ENCODE measurements at regions not wholly inside any gene's neighbourhood (a gene's known extent, or its start where the extent isn't known, plus 50 kb on each side); places are given as distances from the start of the nearest gene placed in this dataset.

GRCh38 chr14:58824106-58824505, 186.3 kb downstream of the DACT1 start:
- no peak for DNase-seq
- no peaks in the 10 kb centered on the region for H3K79me2 ChIP-seq (ENCODE audit: control insufficient read depth, insufficient read depth, low read length)
- no peak overlapping the region for H3K4me3 ChIP-seq (ENCODE audit: control extremely low read depth in 1 of 5, extremely low read depth in 1 of 5, insufficient read depth in 1 of 5, low read depth in 2 of 5, low read length in 4 of 5)
- no peak overlapping the region for H3K9ac ChIP-seq (ENCODE audit: low read length)
- no peak for ATAC-seq (ENCODE audit: low read depth)
- no peaks in the 10 kb centered on the region for H3K27me3 ChIP-seq (replicated peaks in 1 of 4; ENCODE audit: control extremely low read depth in 1 of 4, control insufficient read depth in 3 of 4, insufficient read depth in 4 of 4, low read length in 3 of 4)
- no peak overlapping the region for H3K27ac Mint-ChIP-seq
- no peaks in the 10 kb centered on the region for H3K4me1 ChIP-seq (ENCODE audit: control insufficient read depth in 2 of 2, insufficient read depth in 2 of 2, low read length in 2 of 2)
- H3K4me3 Mint-ChIP-seq = no peak overlapping the region
- peaks cover 3 to 11% (median 4%) of the 10 kb centered on the region in 3 donors for H3K9me3 ChIP-seq (ENCODE audit: control extremely low read depth in 1 of 3, control insufficient read depth in 2 of 3, insufficient read depth in 1 of 3, low read length in 2 of 3)
- no peaks in the 10 kb centered on the region for H3K4me1 Mint-ChIP-seq
- ChIA-PET POLR2A (no interaction called here), CTCF (no interaction called here)
- no peaks in the 10 kb centered on the region for H3K36me3 ChIP-seq (replicated peaks in 1 of 2; ENCODE audit: control extremely low read depth in 1 of 2, control insufficient read depth in 1 of 2, extremely low read depth in 1 of 2, insufficient read depth in 2 of 2, low read length in 1 of 2)
- H4K20me1 ChIP-seq (ENCODE audit: control insufficient read depth, insufficient read depth, low read length, poor library complexity, severe bottlenecking) = no peaks in the 10 kb centered on the region
- H3K27me3 Mint-ChIP-seq = no peaks in the 10 kb centered on the region
- H3K27ac ChIP-seq (ENCODE audit: low read length in 2 of 2) = no peak overlapping the region
- TF ChIP-seq EZH2 (IDR thresholded peaks at IDR 0.05; ENCODE audit: borderline replicate concordance, insufficient read depth, low read depth, low read length, poor library complexity, severe bottlenecking) = no peak
- TF ChIP-seq CTCF (IDR thresholded peaks at IDR 0.05) = no peak
- 83% methylated on average over 1 of the region's 2 CpGs for WGBS (ENCODE audit: insufficient coverage)
- peaks cover 3% of the 10 kb centered on the region for H3K9me3 Mint-ChIP-seq (ENCODE audit: insufficient read depth)
- no peak overlapping the region for H3K4me2 ChIP-seq (replicated peaks; ENCODE audit: low read depth, low read length, poor library complexity, severe bottlenecking)
- intact Hi-C loops (cut with micrococcal nuclease) = no loop called here
- H2AFZ ChIP-seq (ENCODE audit: insufficient read depth, low read depth, low read length, poor library complexity, severe bottlenecking) = no peak overlapping the region

- H4K20me1 ChIP-seq (ENCODE audit: control insufficient read depth, insufficient read depth, low read length, poor library complexity, severe bottlenecking) = no peaks in the 10 kb centered on the region
- H3K36me3 ChIP-seq (replicated peaks in 1 of 2; ENCODE audit: control extremely low read depth in 1 of 2, control insufficient read depth in 1 of 2, extremely low read depth in 1 of 2, insufficient read depth in 2 of 2, low read length in 1 of 2) = no peaks in the 10 kb centered on the region
- peaks cover 3 to 11% (median 4%) of the 10 kb centered on the region in 3 donors for H3K9me3 ChIP-seq (ENCODE audit: control extremely low read depth in 1 of 3, control insufficient read depth in 2 of 3, insufficient read depth in 1 of 3, low read length in 2 of 3)
- Mint-ChIP-seq H3K4me3 (no peak overlapping the region), H3K4me1 (no peaks in the 10 kb centered on the region), H3K27ac (no peak overlapping the region), H3K27me3 (no peaks in the 10 kb centered on the region), H3K9me3 (ENCODE audit: insufficient read depth) (peaks cover 3% of the 10 kb centered on the region)
- no peak overlapping the region for H3K4me2 ChIP-seq (replicated peaks; ENCODE audit: low read depth, low read length, poor library complexity, severe bottlenecking)
- H3K79me2 ChIP-seq (ENCODE audit: control insufficient read depth, insufficient read depth, low read length) = no peaks in the 10 kb centered on the region
- no peak overlapping the region for H2AFZ ChIP-seq (ENCODE audit: insufficient read depth, low read depth, low read length, poor library complexity, severe bottlenecking)
- ATAC-seq (ENCODE audit: low read depth) = no peak
- H3K9ac ChIP-seq (ENCODE audit: low read length) = no peak overlapping the region
- POLR2A ChIA-PET = no interaction called here
- no peaks in the 10 kb centered on the region for H3K4me1 ChIP-seq (ENCODE audit: control insufficient read depth in 2 of 2, insufficient read depth in 2 of 2, low read length in 2 of 2)
- no peak overlapping the region for H3K27ac ChIP-seq (ENCODE audit: low read length in 2 of 2)
- no peak for DNase-seq
- TF ChIP-seq EZH2 (IDR thresholded peaks at IDR 0.05; ENCODE audit: borderline replicate concordance, insufficient read depth, low read depth, low read length, poor library complexity, severe bottlenecking) (no peak), CTCF (IDR thresholded peaks at IDR 0.05) (no peak)
- 100% methylated on average over 1 of the region's 3 CpGs for WGBS (ENCODE audit: insufficient coverage)
- CTCF ChIA-PET = no interaction called here
- intact Hi-C loops (cut with micrococcal nuclease) = no loop called here
- H3K4me3 ChIP-seq (ENCODE audit: control extremely low read depth in 1 of 5, extremely low read depth in 1 of 5, insufficient read depth in 1 of 5, low read depth in 2 of 5, low read length in 4 of 5) = no peak overlapping the region
- no peaks in the 10 kb centered on the region for H3K27me3 ChIP-seq (replicated peaks in 1 of 4; ENCODE audit: control extremely low read depth in 1 of 4, control insufficient read depth in 3 of 4, insufficient read depth in 4 of 4, low read length in 3 of 4)
Observed at GRCh38 chr14:58824796-58825195, 187.0 kb downstream of the DACT1 start.

Data from B cell (primary cell).